Activated CD8-positive, alpha-beta T cell treated with anti-CD3 and anti-CD28 coated beads for 36 hours (primary cell): ENCODE measurements at regions not wholly inside any gene's neighbourhood (a gene's known extent, or its start where the extent isn't known, plus 50 kb on each side); places are given as distances from the start of the nearest gene placed in this dataset.

Source experiments
- ATAC-seq: fragments of 200-7000 bp; cut with Tn5 transposase; one replicate; pipeline ENCODE4 v1.10.0; 2021; ENCODE audit warnings: mild to moderate bottlenecking, moderate library complexity
- CTCF ChIA-PET: fragments of 350-600 bp; sonication (Branson Sonifier 250); formaldehyde crosslinking; loops from one replicate; lab custom pipeline; 2021; ENCODE audit warnings: antibody characterized with exemption; lab: Charles Lee
- POLR2A ChIA-PET: fragments of 350-600 bp; sonication (Branson Sonifier 250); formaldehyde crosslinking; loops from one replicate; lab custom pipeline; 2021; ENCODE audit warnings: antibody characterized with exemption; lab: Charles Lee
- DNase-seq: peaks from one replicate; pipeline ENCODE4 v3.0.0-alpha.2; 2020
- H3K27ac Mint-ChIP-seq: one replicate; pipeline ENCODE4 v1.8.0; 2021; ENCODE audit warnings: mild to moderate bottlenecking, mixed read lengths
- H3K27me3 Mint-ChIP-seq: one replicate; pipeline ENCODE4 v1.8.0; 2021; ENCODE audit warnings: mixed read lengths
- H3K36me3 Mint-ChIP-seq: one replicate; pipeline ENCODE4 v1.8.0; 2021; ENCODE audit warnings: low read depth, mixed read lengths
- H3K4me1 Mint-ChIP-seq: one replicate; pipeline ENCODE4 v1.8.0; 2021; ENCODE audit warnings: low read depth, mixed read lengths
- H3K4me3 Mint-ChIP-seq: one replicate; pipeline ENCODE4 v1.8.0; 2021; ENCODE audit warnings: mild to moderate bottlenecking, moderate library complexity, mixed read lengths
- H3K9me3 Mint-ChIP-seq: one replicate; pipeline ENCODE4 v1.8.0; 2021; ENCODE audit warnings: mixed read lengths
- intact Hi-C: fragments of 100-400 bp; cut with micrococcal nuclease; formaldehyde crosslinking; loops from one replicate; pipeline ENCODE4 v1.10.0; 2022
- TF ChIP-seq, protein P1 (sequence below): fragments of 200-600 bp; IDR thresholded peaks from one replicate; pipeline ENCODE4 v1.8.0; 2022; ENCODE audit warnings: antibody characterized with exemption, mild to moderate bottlenecking

DNA sequence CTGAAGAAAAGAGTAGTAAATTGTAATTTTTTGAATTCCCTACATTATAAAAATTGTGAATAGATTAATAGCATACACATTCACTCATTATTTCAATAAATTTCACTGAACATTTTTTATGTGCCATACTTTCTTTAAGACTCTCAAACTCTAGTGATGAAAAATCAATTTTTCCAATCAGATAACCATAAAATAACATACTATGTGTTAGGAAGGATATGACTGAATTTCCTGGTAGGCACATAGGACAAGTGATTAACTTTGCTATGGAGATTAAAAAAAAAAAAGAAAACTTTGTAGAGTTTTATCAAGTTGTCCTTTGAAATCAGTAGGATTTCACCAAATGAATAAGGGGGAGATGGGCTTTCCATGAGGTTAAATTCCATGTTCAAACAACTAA is 1597.3 kb upstream of the LRRTM3 start:
- TF ChIP-seq, protein P1, sequence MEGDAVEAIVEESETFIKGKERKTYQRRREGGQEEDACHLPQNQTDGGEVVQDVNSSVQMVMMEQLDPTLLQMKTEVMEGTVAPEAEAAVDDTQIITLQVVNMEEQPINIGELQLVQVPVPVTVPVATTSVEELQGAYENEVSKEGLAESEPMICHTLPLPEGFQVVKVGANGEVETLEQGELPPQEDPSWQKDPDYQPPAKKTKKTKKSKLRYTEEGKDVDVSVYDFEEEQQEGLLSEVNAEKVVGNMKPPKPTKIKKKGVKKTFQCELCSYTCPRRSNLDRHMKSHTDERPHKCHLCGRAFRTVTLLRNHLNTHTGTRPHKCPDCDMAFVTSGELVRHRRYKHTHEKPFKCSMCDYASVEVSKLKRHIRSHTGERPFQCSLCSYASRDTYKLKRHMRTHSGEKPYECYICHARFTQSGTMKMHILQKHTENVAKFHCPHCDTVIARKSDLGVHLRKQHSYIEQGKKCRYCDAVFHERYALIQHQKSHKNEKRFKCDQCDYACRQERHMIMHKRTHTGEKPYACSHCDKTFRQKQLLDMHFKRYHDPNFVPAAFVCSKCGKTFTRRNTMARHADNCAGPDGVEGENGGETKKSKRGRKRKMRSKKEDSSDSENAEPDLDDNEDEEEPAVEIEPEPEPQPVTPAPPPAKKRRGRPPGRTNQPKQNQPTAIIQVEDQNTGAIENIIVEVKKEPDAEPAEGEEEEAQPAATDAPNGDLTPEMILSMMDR, result no peak
- Mint-ChIP-seq H3K9me3 (peaks cover 2% of the 10 kb centered on the region), H3K27me3 (no peaks in the 10 kb centered on the region), H3K27ac (no peak overlapping the region), H3K4me3 (no peak overlapping the region), H3K36me3 (no peaks in the 10 kb centered on the region), H3K4me1 (no peaks in the 10 kb centered on the region)
- intact Hi-C loops, result no loop called here
- POLR2A ChIA-PET, result no interaction called here
- CTCF ChIA-PET, result no interaction called here
- DNase-seq, result no peak
- no peak for ATAC-seq

DNA sequence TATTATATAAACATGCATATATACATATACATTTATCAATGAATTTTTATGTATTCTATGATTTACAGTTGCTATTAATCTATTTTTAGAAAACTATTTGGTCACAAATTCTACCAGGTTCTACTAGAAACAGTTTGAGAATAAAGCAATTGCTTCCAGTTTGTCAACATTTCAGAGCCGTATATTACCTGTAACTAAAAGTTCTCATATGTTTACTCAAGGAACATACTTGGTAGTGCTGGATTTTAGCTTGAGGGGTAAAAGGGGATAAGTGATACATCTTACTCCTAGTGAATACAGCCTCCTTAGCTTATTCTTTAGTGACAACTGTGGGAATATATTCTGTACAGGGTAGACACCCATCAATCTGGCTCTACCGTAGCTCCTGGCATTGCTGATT is 1590.5 kb upstream of the LRRTM3 start:
- TF ChIP-seq, protein P1, result no peak
- DNase-seq (no peak), ATAC-seq (no peak)
- Mint-ChIP-seq H3K4me3 (no peak overlapping the region), H3K36me3 (no peaks in the 10 kb centered on the region), H3K4me1 (no peaks in the 10 kb centered on the region), H3K9me3 (peaks cover 1% of the 10 kb centered on the region), H3K27me3 (no peaks in the 10 kb centered on the region), H3K27ac (no peak overlapping the region)
- ChIA-PET POLR2A (no interaction called here), CTCF (no interaction called here)
- intact Hi-C loops, result no loop called here

DNA sequence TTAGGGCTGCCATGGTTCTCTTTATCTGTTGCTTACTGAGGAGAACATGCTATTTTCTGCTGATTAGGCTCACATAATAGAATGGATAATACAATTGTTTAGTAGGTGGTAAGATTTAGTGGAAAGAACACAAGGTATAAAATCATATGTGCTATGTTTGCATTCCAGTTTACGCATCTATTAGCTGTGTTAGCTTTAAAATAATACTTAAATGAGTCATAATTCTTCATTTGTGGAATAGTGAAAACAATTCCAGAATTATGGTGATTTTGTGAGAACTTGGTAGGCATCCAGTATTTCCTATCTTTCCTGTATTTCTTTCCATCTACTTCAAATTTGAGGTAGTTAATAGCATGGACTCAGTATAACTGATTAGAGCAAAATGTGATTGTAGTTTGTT is 1585.5 kb upstream of the LRRTM3 start:
- TF ChIP-seq, protein P1, result no peak
- DNase-seq, result no peak
- no peaks in the 10 kb centered on the region for H3K4me1 Mint-ChIP-seq
- intact Hi-C loops, result no loop called here
- H3K36me3 Mint-ChIP-seq, result no peaks in the 10 kb centered on the region
- H3K27ac Mint-ChIP-seq, result no peak overlapping the region
- no peaks in the 10 kb centered on the region for H3K27me3 Mint-ChIP-seq
- no peak for ATAC-seq
- H3K9me3 Mint-ChIP-seq, result peaks cover 7% of the 10 kb centered on the region
- H3K4me3 Mint-ChIP-seq, result no peak overlapping the region
- ChIA-PET CTCF (no interaction called here), POLR2A (no interaction called here)

DNA sequence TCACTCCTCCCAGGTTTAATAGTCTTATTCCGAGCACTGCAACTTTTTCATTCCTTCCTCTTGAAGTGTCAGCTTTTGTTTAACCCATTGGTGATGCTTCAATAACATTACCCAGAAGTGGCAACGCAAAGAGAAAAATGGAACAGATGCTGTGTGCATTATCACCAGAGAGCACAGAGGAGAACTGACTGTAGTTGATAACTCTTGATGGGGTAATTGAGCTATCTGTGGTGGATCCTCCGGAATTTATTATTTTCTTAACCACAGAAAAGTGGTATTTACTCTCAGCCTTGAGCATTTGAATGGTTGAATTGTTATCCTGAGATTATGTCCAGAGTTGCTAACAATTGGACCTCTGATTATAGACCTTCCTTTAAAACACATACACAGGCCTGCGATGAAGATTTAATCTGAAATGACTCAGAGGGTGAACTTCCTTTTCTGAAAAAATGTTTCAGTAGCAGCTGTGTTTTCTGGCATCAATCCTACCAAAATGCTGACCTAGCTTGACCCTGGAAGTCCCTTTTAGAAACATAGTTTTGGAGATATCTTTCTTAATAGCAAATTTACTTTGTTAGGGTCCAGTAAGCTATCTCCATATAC is 1584.4 kb upstream of the LRRTM3 start:
- intact Hi-C loops, result no loop called here
- DNase-seq (no peak), ATAC-seq (no peak)
- Mint-ChIP-seq H3K36me3 (no peaks in the 10 kb centered on the region), H3K4me1 (no peaks in the 10 kb centered on the region), H3K27me3 (no peaks in the 10 kb centered on the region), H3K9me3 (peaks cover 6% of the 10 kb centered on the region), H3K27ac (no peak overlapping the region), H3K4me3 (no peak overlapping the region)
- TF ChIP-seq, protein P1, result no peak
- CTCF ChIA-PET, result no interaction called here
- POLR2A ChIA-PET, result no interaction called here

DNA sequence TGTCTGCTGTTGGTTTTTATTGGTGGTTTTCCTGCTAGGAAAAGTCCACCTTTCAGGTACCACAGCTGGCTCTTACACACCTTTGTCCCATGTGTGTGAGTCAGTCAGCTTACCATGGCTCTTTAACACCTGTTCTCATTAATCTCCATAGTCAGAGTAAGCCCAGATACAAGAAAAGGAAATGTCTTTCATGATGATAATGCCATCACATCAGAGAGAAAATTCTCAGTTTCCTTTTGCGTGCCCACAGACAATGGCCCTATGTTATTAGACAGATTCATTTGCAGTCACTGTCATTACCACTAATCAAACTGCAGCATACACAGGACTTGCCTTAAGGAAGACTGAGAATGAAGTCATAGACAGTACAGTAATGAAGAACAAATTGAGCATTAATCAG is 1583.6 kb upstream of the LRRTM3 start:
- intact Hi-C loops, result no loop called here
- Mint-ChIP-seq H3K36me3 (no peaks in the 10 kb centered on the region), H3K4me3 (no peak overlapping the region), H3K4me1 (no peaks in the 10 kb centered on the region), H3K27ac (no peak overlapping the region), H3K9me3 (peaks cover 6% of the 10 kb centered on the region), H3K27me3 (no peaks in the 10 kb centered on the region)
- ChIA-PET POLR2A (no interaction called here), CTCF (no interaction called here)
- TF ChIP-seq, protein P1, result no peak
- DNase-seq (no peak), ATAC-seq (no peak)
